H9 (cell line): ENCODE measurements at regions not wholly inside any gene's neighbourhood (a gene's known extent, or its start where the extent isn't known, plus 50 kb on each side); places are given as distances from the start of the nearest gene placed in this dataset.

Experiments
- DNase-seq: peaks from one replicate; pipeline ENCODE4 v3.0.0-alpha.2; 2017
- H2AFZ ChIP-seq: one replicate; pipeline ENCODE4 v1.6.1; 2013; ENCODE audit warnings: mild to moderate bottlenecking, low read length, control low read depth, moderate library complexity
- H2AK5ac ChIP-seq: 2 replicates; pipeline ENCODE4 v1.6.1; 2013; ENCODE audit warnings: low read length, control low read depth, mixed read lengths; ENCODE audit not compliant: insufficient read length
- H2BK120ac ChIP-seq: one replicate; pipeline ENCODE4 v1.6.1; 2013; ENCODE audit warnings: low read depth, mild to moderate bottlenecking, low read length, control low read depth, inconsistent platforms; ENCODE audit not compliant: poor library complexity, severe bottlenecking
- H2BK12ac ChIP-seq: 2 replicates; pipeline ENCODE4 v1.6.1; 2013; ENCODE audit warnings: low read length, control low read depth, mixed read lengths, low read depth; ENCODE audit not compliant: insufficient read length
- H2BK15ac ChIP-seq: 2 replicates; pipeline ENCODE4 v1.6.1; 2013; ENCODE audit warnings: low read depth, low read length, control low read depth
- H2BK20ac ChIP-seq: one replicate; pipeline ENCODE4 v1.6.1; 2013; ENCODE audit warnings: low read depth, mild to moderate bottlenecking, low read length, control low read depth, inconsistent platforms; ENCODE audit not compliant: poor library complexity, severe bottlenecking
- H2BK5ac ChIP-seq: 2 replicates; pipeline ENCODE4 v1.6.1; 2013; ENCODE audit warnings: low read length, control low read depth, mixed read lengths; ENCODE audit not compliant: insufficient read length
- H3K14ac ChIP-seq: 2 replicates; pipeline ENCODE4 v1.6.1; 2013; ENCODE audit warnings: low read length, control low read depth; ENCODE audit not compliant: insufficient read depth
- H3K18ac ChIP-seq: 2 replicates; pipeline ENCODE4 v1.6.1; 2013; ENCODE audit warnings: low read depth, mild to moderate bottlenecking, mixed read lengths, low read length, control low read depth; ENCODE audit not compliant: insufficient read length
- H3K23ac ChIP-seq: 2 replicates; pipeline ENCODE4 v1.6.1; 2013; ENCODE audit warnings: low read length, control low read depth, mixed read lengths, low read depth; ENCODE audit not compliant: insufficient read length
- H3K23me2 ChIP-seq: 2 replicates; pipeline ENCODE4 v1.6.1; 2013; ENCODE audit warnings: low read depth, mild to moderate bottlenecking, mixed read lengths, low read length, control low read depth; ENCODE audit not compliant: insufficient read length, poor library complexity, severe bottlenecking
- H3K27ac ChIP-seq: 2 replicates; pipeline ENCODE4 v1.5.1; 2013; ENCODE audit warnings: low read length, control low read depth, mixed read lengths, low read depth; ENCODE audit not compliant: insufficient read length
- H3K27me3 ChIP-seq: 2 replicates; pipeline ENCODE4 v1.6.1; 2013; ENCODE audit warnings: low read length, control low read depth, inconsistent platforms; ENCODE audit not compliant: insufficient read depth
- H3K4ac ChIP-seq: 2 replicates; pipeline ENCODE4 v1.6.1; 2013; ENCODE audit warnings: low read depth, mild to moderate bottlenecking, control low read depth, inconsistent platforms, low read length, moderate library complexity
- H3K4me1 ChIP-seq: 2 replicates; pipeline ENCODE4 v1.6.1; 2013; ENCODE audit warnings: low read length, control low read depth, inconsistent platforms; ENCODE audit not compliant: insufficient read depth
- H3K4me2 ChIP-seq: 2 replicates; pipeline ENCODE4 v1.6.1; 2013; ENCODE audit warnings: low read length, control low read depth, mixed read lengths; ENCODE audit not compliant: insufficient read length, insufficient read depth
- H3K56ac ChIP-seq: 2 replicates; pipeline ENCODE4 v1.6.1; 2013; ENCODE audit warnings: low read depth, mild to moderate bottlenecking, mixed read lengths, low read length, control low read depth; ENCODE audit not compliant: insufficient read length
- H3K79me1 ChIP-seq: 2 replicates; pipeline ENCODE4 v1.6.1; 2013; ENCODE audit warnings: low read depth, mild to moderate bottlenecking, moderate library complexity, low read length, control low read depth, inconsistent platforms; ENCODE audit not compliant: insufficient read depth, poor library complexity, severe bottlenecking
- H3K79me2 ChIP-seq: 2 replicates; pipeline ENCODE4 v1.6.1; 2013; ENCODE audit warnings: low read length, control low read depth, inconsistent platforms; ENCODE audit not compliant: insufficient read depth
- H3K9ac ChIP-seq: 2 replicates; pipeline ENCODE4 v1.6.1; 2013; ENCODE audit warnings: low read length, control low read depth, mixed read lengths; ENCODE audit not compliant: insufficient read length; ENCODE audit errors: extremely low read depth
- H3K9me3 ChIP-seq: one replicate; pipeline ENCODE4 v1.6.1; 2013; ENCODE audit warnings: low read depth, low read length, inconsistent platforms; ENCODE audit not compliant: control insufficient read depth
- H3T11ph ChIP-seq: one replicate; pipeline ENCODE4 v1.6.1; 2013; ENCODE audit warnings: mild to moderate bottlenecking, low read length, control low read depth, inconsistent platforms
- H4K20me1 ChIP-seq: one replicate; pipeline ENCODE4 v1.6.1; 2013; ENCODE audit not compliant: control insufficient read depth, insufficient read length, insufficient read depth
- H4K5ac ChIP-seq: 2 replicates; pipeline ENCODE4 v1.6.1; 2013; ENCODE audit warnings: low read depth, mild to moderate bottlenecking, mixed read lengths, low read length, control low read depth; ENCODE audit not compliant: insufficient read length
- H4K8ac ChIP-seq: replicated peaks from 2 replicates; pipeline ENCODE4 v1.6.1; 2013; ENCODE audit warnings: low read length, control low read depth, mixed read lengths, low read depth; ENCODE audit not compliant: insufficient read length
- H4K91ac ChIP-seq: 2 replicates; pipeline ENCODE4 v1.6.1; 2013; ENCODE audit warnings: low read depth, mild to moderate bottlenecking, moderate library complexity, mixed read lengths, low read length, control low read depth; ENCODE audit not compliant: insufficient read length
- H3K27ac Mint-ChIP-seq, 3 experiments: 2 replicates in 2 of 3; 3 replicates in 1 of 3; pipeline ENCODE4 v1.8.0; 2020 to 2021; ENCODE audit warnings: mixed read lengths in 3 of 3, mild to moderate bottlenecking in 1 of 3, moderate library complexity in 1 of 3
- H3K27me3 Mint-ChIP-seq: 2 replicates; pipeline ENCODE4 v1.8.0; 2021; ENCODE audit warnings: low read depth, mild to moderate bottlenecking, moderate library complexity, mixed read lengths
- H3K36me3 Mint-ChIP-seq, 3 experiments: 2 replicates in 2 of 3; 3 replicates in 1 of 3; pipeline ENCODE4 v1.8.0; 2020 to 2021; ENCODE audit warnings: low read depth in 3 of 3, mixed read lengths in 3 of 3; ENCODE audit not compliant: insufficient read depth in 1 of 3
- H3K4me1 Mint-ChIP-seq, 2 experiments: 2 replicates each; pipeline ENCODE4 v1.8.0; 2020; ENCODE audit warnings: mixed read lengths in 2 of 2
- H3K4me3 Mint-ChIP-seq, 2 experiments: 2 replicates in 1 of 2; 3 replicates in 1 of 2; pipeline ENCODE4 v1.8.0; 2020 to 2021; ENCODE audit warnings: mild to moderate bottlenecking in 2 of 2, mixed read lengths in 2 of 2, moderate library complexity in 1 of 2
- H3K9me3 Mint-ChIP-seq, 2 experiments: 2 replicates in 1 of 2; 3 replicates in 1 of 2; pipeline ENCODE4 v1.8.0; 2020; ENCODE audit warnings: mild to moderate bottlenecking in 2 of 2, mixed read lengths in 2 of 2, moderate library complexity in 1 of 2
- CTCF ChIP-seq: fragments of 200-600 bp; sonication (generic); conservative IDR thresholded peaks from 3 replicates; pipeline ENCODE4 v1.8.0; 2021; ENCODE audit warnings: antibody characterized with exemption, mild to moderate bottlenecking
- WGBS: extraction: QIAGEN DNeasy Blood & Tissue Kit; methylation state at CpG from one replicate; pipeline ENCODE4 v1.1.7; 2013; ENCODE audit warnings: missing lambda C conversion rate, low lambda C conversion rate, mixed read lengths; ENCODE audit not compliant: insufficient read length; ENCODE audit errors: extremely low coverage; 5-methylcytosine and 5-hydroxymethylcytosine counted together

GRCh38 chr1:98073823-98074222 lies 153.0 kb upstream of the DPYD start:
- Mint-ChIP-seq H3K36me3 (no peaks in the 10 kb centered on the region), H3K9me3 (no peaks in the 10 kb centered on the region), H3K4me3 (no peak overlapping the region), H3K27ac (no peak overlapping the region), H3K27me3 (no peaks in the 10 kb centered on the region), H3K4me1 (peaks cover 20% of the 10 kb centered on the region in 2 experiments)
- Histone ChIP-seq H2BK15ac (no peak overlapping the region), H4K5ac (no peak overlapping the region), H3K4ac (no peak overlapping the region), H3K9me3 (no peaks in the 10 kb centered on the region), H4K91ac (no peak overlapping the region), H3K4me2 (no peak overlapping the region), H3K79me1 (no peaks in the 10 kb centered on the region), H4K8ac (no peak overlapping the region), H3K27ac (no peak overlapping the region), H2AK5ac (no peak overlapping the region), H4K20me1 (no peaks in the 10 kb centered on the region), H2BK20ac (no peak overlapping the region), H3K23me2 (no peaks in the 10 kb centered on the region), H3K79me2 (no peaks in the 10 kb centered on the region), H3K4me1 (peaks cover 3% of the 10 kb centered on the region; the same call in 1 of the 2 replicates), H2BK12ac (no peak overlapping the region), H2BK5ac (no peak overlapping the region), H3K27me3 (no peaks in the 10 kb centered on the region), H3T11ph (no peak overlapping the region), H2BK120ac (no peak overlapping the region), H3K18ac (no peak overlapping the region), H3K23ac (no peak overlapping the region), H3K56ac (no peak overlapping the region), H3K14ac (no peak overlapping the region), H3K9ac (no peak overlapping the region), H2AFZ (no peak overlapping the region)
- DNase-seq, result no peak
- TF ChIP-seq CTCF, result no peak
- no CpG with 5 or more reads among the region's 3 CpGs for WGBS
